ENCODE measurements at regions not wholly inside any gene's neighbourhood (a gene's known extent, or its start where the extent isn't known, plus 50 kb on each side); places are given as distances from the start of the nearest gene placed in this dataset.
"Not testable (repeated sequence)": the region's sequence is repeated elsewhere in the genome, so short reads cannot be mapped to it uniquely, and the experiment has no call there.

DNA sequence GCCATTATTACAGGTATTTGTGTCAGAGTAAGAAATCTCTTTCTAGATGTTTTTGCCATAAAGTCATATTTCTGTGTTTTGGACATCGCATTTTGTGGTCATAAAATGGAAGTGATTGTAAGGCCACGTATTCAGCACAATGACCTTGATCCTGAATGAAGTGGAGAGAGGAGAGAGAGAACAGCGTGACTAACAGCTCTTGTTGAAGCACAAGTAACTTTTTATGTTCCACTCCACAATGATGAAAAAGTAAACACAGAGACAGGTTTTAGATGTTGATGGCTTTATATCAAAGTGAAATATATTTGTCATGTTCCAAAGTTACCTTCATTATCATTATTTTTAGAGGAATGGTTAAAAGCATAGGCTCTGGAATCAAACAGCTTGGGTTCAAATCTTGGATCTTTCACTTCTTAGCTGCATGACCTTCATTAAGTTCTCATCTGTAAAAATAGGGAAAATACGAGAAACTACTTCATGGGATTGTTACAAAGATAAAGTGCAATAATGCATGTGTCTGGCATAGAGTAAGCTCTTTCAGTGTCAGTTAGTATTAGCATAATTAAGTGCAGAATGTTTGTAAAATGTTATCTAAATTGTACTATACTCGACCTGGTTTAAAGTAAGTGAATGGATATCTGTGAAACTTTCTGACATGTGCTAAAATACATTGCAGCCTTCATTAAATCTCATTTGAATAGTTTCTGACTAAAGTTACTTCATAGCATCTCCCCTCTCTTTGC is 341.5 kb upstream of the DNAJC19 start:
- H3K27me3 ChIP-seq (ENCODE audit: control insufficient read depth, insufficient read depth, low read length) = no peaks in the 10 kb centered on the region
- H3K36me3 ChIP-seq (replicated peaks; ENCODE audit: control insufficient read depth, insufficient read depth, low read length) = no peaks in the 10 kb centered on the region
- no peak for DNase-seq
- no peak overlapping the region for H3K4me3 ChIP-seq (ENCODE audit: insufficient read depth, low read depth, low read length)

DNA sequence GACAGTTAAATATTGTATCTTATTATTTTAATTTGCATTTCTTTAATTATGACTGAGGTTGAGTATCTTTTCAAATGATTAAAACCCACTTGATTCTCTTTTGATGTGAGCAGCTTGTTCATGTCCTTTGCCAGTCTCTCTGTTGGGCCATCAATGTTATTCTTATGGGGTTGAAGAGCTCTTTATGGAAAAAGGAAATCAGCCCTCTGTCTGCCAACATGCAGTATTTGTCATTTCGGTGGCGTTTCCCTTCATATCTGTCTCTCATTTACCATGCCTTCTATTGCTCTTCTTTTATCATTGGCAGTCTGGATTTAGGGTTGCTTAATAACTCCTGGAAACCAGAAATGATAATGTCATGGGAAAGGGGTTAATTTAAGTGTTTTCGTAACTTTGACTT is 340.7 kb upstream of the DNAJC19 start:
- no peaks in the 10 kb centered on the region for H3K36me3 ChIP-seq (replicated peaks; ENCODE audit: control insufficient read depth, insufficient read depth, low read length)
- H3K4me3 ChIP-seq (ENCODE audit: insufficient read depth, low read depth, low read length) = no peak overlapping the region
- no peak for DNase-seq
- no peaks in the 10 kb centered on the region for H3K27me3 ChIP-seq (ENCODE audit: control insufficient read depth, insufficient read depth, low read length)

- Histone ChIP-seq H3K27me3 (ENCODE audit: control insufficient read depth, insufficient read depth, low read length) (no peaks in the 10 kb centered on the region), H3K4me3 (ENCODE audit: insufficient read depth, low read depth, low read length) (no peak overlapping the region), H3K36me3 (replicated peaks; ENCODE audit: control insufficient read depth, insufficient read depth, low read length) (no peaks in the 10 kb centered on the region)
- no peak for DNase-seq
These were observed 339.5 kb upstream of the DNAJC19 start for GRCh38 chr3:181329024-181329423.

- Histone ChIP-seq H3K4me3 (ENCODE audit: insufficient read depth, low read depth, low read length) (no peak overlapping the region), H3K36me3 (replicated peaks; ENCODE audit: control insufficient read depth, insufficient read depth, low read length) (no peaks in the 10 kb centered on the region), H3K27me3 (ENCODE audit: control insufficient read depth, insufficient read depth, low read length) (no peaks in the 10 kb centered on the region)
- no peak for DNase-seq
These were observed 338.8 kb upstream of the DNAJC19 start for GRCh38 chr3:181328346-181328745.

DNA sequence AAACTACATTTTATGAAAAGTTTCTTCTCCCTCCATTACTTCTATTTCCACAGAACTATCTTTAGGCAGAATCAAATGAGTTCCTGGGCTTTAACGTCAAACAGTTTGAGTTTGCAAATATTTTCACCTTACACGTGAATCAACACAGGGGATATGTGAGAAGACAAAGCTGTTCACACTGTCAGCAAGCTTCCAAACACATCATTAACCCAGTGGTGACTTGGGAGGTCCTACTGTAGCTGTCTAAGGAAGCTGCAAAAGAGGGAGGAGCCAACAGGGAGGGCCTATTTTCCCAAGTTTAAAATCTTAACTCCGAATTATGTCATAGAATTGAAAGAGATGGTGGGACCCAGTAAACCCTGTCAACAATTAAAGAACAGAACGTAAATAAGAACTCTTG is 337.8 kb upstream of the DNAJC19 start:
- DNase-seq = no peak
- Histone ChIP-seq H3K27me3 (ENCODE audit: control insufficient read depth, insufficient read depth, low read length) (no peaks in the 10 kb centered on the region), H3K4me3 (ENCODE audit: insufficient read depth, low read depth, low read length) (no peak overlapping the region)

GRCh38 chr3:181326637-181327223 is 337.2 kb upstream of the DNAJC19 start:
- Histone ChIP-seq H3K4me3 (ENCODE audit: insufficient read depth, low read depth, low read length) (no peak overlapping the region), H3K36me3 (replicated peaks; ENCODE audit: control insufficient read depth, insufficient read depth, low read length) (no peaks in the 10 kb centered on the region), H3K27me3 (ENCODE audit: control insufficient read depth, insufficient read depth, low read length) (no peaks in the 10 kb centered on the region)
- DNase-seq = peak; percentile 19

More for the DNA sequence above, 337.8 kb upstream of the DNAJC19 start:
- H3K36me3 ChIP-seq (replicated peaks; ENCODE audit: control insufficient read depth, insufficient read depth, low read length) = no peaks in the 10 kb centered on the region

GRCh38 chr3:181324516-181324915 is 335.0 kb upstream of the DNAJC19 start:
- not testable (repeated sequence) for H3K36me3 ChIP-seq (replicated peaks; ENCODE audit: control insufficient read depth, insufficient read depth, low read length); H3K4me3 ChIP-seq (ENCODE audit: insufficient read depth, low read depth, low read length); H3K27me3 ChIP-seq (ENCODE audit: control insufficient read depth, insufficient read depth, low read length); DNase-seq

- H3K36me3 ChIP-seq (replicated peaks; ENCODE audit: control insufficient read depth, insufficient read depth, low read length) = no peaks in the 10 kb centered on the region
- H3K4me3 ChIP-seq (ENCODE audit: insufficient read depth, low read depth, low read length) = no peak overlapping the region
- DNase-seq = no peak
- no peaks in the 10 kb centered on the region for H3K27me3 ChIP-seq (ENCODE audit: control insufficient read depth, insufficient read depth, low read length)
These were observed 328.8 kb upstream of the DNAJC19 start for GRCh38 chr3:181318321-181318720.

DNA sequence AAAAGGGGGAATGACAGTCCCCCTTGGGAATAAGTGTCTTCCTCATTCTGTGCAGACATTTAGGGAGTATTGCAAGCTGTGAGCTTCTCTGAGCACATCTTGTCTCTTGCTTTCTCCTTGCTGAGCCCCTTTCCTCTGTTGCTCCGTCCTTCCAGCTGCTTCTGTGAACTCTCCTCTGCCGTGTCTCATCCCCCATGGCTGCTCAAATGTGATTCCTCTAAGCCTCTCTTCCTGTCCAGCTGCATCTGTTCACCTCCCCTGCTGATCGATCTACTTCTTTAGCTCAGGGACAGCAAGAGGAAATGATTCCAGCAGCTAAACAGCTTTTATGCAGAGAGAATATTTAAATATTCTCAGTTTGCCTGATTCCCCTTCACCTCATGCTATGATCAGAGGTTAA is 328.0 kb upstream of the DNAJC19 start:
- no peaks in the 10 kb centered on the region for H3K27me3 ChIP-seq (ENCODE audit: control insufficient read depth, insufficient read depth, low read length)
- no peaks in the 10 kb centered on the region for H3K36me3 ChIP-seq (replicated peaks; ENCODE audit: control insufficient read depth, insufficient read depth, low read length)
- DNase-seq = no peak
- no peak overlapping the region for H3K4me3 ChIP-seq (ENCODE audit: insufficient read depth, low read depth, low read length)

DNA sequence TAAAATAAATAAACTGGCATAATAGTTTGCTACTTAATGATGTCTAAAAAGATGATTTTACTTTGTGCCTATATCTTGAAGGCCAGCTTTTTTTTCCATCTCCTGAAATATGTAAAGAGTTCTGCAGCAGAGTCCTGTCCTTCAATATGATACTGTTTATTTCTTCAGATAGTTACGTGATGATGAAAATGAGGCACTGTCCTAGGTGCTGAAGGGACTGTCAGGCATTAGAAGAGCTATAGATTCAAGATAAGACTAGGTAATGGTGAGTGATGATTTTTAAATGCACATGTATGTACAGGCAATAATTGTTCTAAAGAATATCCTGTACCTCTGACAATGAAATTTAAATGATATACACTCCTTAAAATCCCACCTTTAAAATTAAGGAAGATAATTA is 326.9 kb upstream of the DNAJC19 start:
- Histone ChIP-seq H3K27me3 (ENCODE audit: control insufficient read depth, insufficient read depth, low read length) (no peaks in the 10 kb centered on the region), H3K36me3 (replicated peaks; ENCODE audit: control insufficient read depth, insufficient read depth, low read length) (no peaks in the 10 kb centered on the region), H3K4me3 (ENCODE audit: insufficient read depth, low read depth, low read length) (no peak overlapping the region)
- DNase-seq = no peak

DNA sequence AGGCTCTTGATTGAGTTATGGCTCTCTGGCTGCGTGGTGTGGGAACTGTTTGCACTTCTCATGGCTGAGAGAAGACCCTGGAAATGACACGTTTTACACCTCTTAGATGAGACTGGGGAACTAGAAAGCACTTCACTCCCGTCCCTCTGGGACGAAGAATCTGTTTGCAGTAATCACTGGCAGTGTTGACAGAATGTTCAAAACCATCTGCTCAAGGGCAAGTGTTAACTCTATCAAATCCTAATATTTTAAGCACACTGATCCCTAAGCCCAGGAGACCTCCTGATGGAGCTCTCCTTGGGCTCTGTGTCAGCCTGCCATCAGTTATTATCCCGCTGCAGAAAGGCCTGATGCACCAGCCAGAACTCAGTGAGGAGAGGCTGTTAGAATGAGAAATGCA is 323.8 kb upstream of the DNAJC19 start:
- no peaks in the 10 kb centered on the region for H3K27me3 ChIP-seq (ENCODE audit: control insufficient read depth, insufficient read depth, low read length)
- no peak for DNase-seq
- no peak overlapping the region for H3K4me3 ChIP-seq (ENCODE audit: insufficient read depth, low read depth, low read length)
- no peaks in the 10 kb centered on the region for H3K36me3 ChIP-seq (replicated peaks; ENCODE audit: control insufficient read depth, insufficient read depth, low read length)

DNA sequence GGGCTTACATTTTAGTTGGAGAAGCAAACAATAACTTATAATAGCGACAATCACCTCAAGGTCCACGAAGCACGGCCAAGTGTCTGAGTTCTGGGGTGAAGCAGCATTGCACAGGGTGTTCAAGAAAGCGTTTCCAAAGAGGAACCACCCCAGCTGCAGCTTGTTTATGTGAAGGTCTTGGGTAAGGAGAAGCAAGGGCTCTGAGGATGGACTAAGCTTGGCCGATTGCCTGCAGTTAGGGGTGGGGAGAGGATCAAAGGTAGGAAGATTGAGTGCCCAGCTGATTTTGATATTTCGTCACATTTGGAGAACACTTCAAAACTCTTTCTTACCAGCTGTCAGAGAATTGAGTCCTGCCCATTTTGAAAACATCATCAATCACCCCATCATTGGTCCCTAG is 321.6 kb upstream of the DNAJC19 start:
- Histone ChIP-seq H3K4me3 (ENCODE audit: insufficient read depth, low read depth, low read length) (no peak overlapping the region), H3K27me3 (ENCODE audit: control insufficient read depth, insufficient read depth, low read length) (no peaks in the 10 kb centered on the region), H3K36me3 (replicated peaks; ENCODE audit: control insufficient read depth, insufficient read depth, low read length) (no peaks in the 10 kb centered on the region)
- no peak for DNase-seq

DNA sequence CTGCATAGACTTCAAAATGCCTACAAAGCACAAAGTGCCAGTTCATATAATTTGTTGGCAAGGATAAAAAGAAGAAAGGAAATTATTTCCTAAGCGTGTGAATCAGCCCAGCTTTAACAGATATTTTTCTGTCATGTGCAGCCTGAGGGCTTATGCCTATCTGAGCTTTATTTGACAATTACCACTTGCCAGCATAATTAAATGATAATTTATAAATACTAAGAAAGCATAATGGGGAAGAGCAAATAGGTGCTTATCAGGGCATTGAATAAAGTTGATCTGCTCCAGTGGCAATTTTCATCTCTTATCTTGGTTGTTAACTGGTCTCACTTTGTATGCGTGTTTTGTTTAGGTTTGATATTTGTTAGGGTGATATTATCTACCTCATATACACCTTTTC is 313.4 kb upstream of the DNAJC19 start:
- H3K27me3 ChIP-seq (ENCODE audit: control insufficient read depth, insufficient read depth, low read length) = no peaks in the 10 kb centered on the region
- DNase-seq = no peak
- H3K36me3 ChIP-seq (replicated peaks; ENCODE audit: control insufficient read depth, insufficient read depth, low read length) = no peaks in the 10 kb centered on the region
- no peak overlapping the region for H3K4me3 ChIP-seq (ENCODE audit: insufficient read depth, low read depth, low read length)

GRCh38 chr3:181300033-181300432 is 310.5 kb upstream of the DNAJC19 start:
- Histone ChIP-seq H3K27me3 (ENCODE audit: control insufficient read depth, insufficient read depth, low read length) (no peaks in the 10 kb centered on the region), H3K4me3 (ENCODE audit: insufficient read depth, low read depth, low read length) (no peak overlapping the region), H3K36me3 (replicated peaks; ENCODE audit: control insufficient read depth, insufficient read depth, low read length) (no peaks in the 10 kb centered on the region)
- no peak for DNase-seq

- no peak for DNase-seq
- H3K27me3 ChIP-seq (ENCODE audit: control insufficient read depth, insufficient read depth, low read length) = no peaks in the 10 kb centered on the region
These were observed 308.9 kb upstream of the DNAJC19 start for GRCh38 chr3:181298421-181298820.

More at GRCh38 chr3:181298421-181298820, 308.9 kb upstream of the DNAJC19 start:
- Histone ChIP-seq H3K36me3 (replicated peaks; ENCODE audit: control insufficient read depth, insufficient read depth, low read length) (no peaks in the 10 kb centered on the region), H3K4me3 (ENCODE audit: insufficient read depth, low read depth, low read length) (no peak overlapping the region)
